Bronchial epithelial cell (primary cell): ENCODE measurements at regions not wholly inside any gene's neighbourhood (a gene's known extent, or its start where the extent isn't known, plus 50 kb on each side); places are given as distances from the start of the nearest gene placed in this dataset.
A peak's percentile ranks its signal among the peaks of the same experiment; 100 is the strongest.

Experiments
- DNase-seq: peaks from one replicate; pipeline ENCODE4 v3.0.0-alpha.2; 2010; ENCODE audit warnings: low read depth
- FAIRE-seq: peaks from 2 replicates; lab custom pipeline; 2011; peaks lifted over from hg19 to GRCh38; lab: Jason Lieb, UNC
- H3K27me3 ChIP-seq: 2 replicates; pipeline ENCODE4 v1.5.1; 2011; ENCODE audit warnings: low read length; ENCODE audit not compliant: control insufficient read depth, insufficient read depth
- H3K36me3 ChIP-seq: 2 replicates; pipeline ENCODE4 v1.5.1; 2011; ENCODE audit warnings: low read length; ENCODE audit not compliant: control insufficient read depth, insufficient read depth
- H3K4me3 ChIP-seq: 2 replicates; pipeline ENCODE4 v1.5.1; 2011; ENCODE audit warnings: mild to moderate bottlenecking, low read depth, low read length, control low read depth
- CTCF ChIP-seq: IDR thresholded peaks from 2 replicates; pipeline ENCODE4 v1.5.1; 2011; ENCODE audit warnings: mild to moderate bottlenecking, moderate library complexity, low read length, control low read depth, inconsistent platforms; ENCODE audit not compliant: insufficient read depth, severe bottlenecking

GRCh38 chr10:3510741-3511140, 274.3 kb downstream of the KLF6 start:
- FAIRE-seq: no peak

GRCh38 chr10:3509355-3509754, 275.7 kb downstream of the KLF6 start:
- no peak for FAIRE-seq
- Histone ChIP-seq H3K4me3 (no peak overlapping the region), H3K27me3 (no peaks in the 10 kb centered on the region), H3K36me3 (no peaks in the 10 kb centered on the region)
- DNase-seq: no peak
- no peak for TF ChIP-seq CTCF

More at GRCh38 chr10:3510741-3511140, 274.3 kb downstream of the KLF6 start:
- no peak for DNase-seq
- TF ChIP-seq CTCF: no peak
- no peak overlapping the region for H3K4me3 ChIP-seq
- H3K27me3 ChIP-seq: no peaks in the 10 kb centered on the region
- no peaks in the 10 kb centered on the region for H3K36me3 ChIP-seq

GRCh38 chr10:3503299-3503698, 281.7 kb downstream of the KLF6 start:
- H3K36me3 ChIP-seq: no peaks in the 10 kb centered on the region
- no peak for FAIRE-seq
- no peaks in the 10 kb centered on the region for H3K27me3 ChIP-seq
- no peak for TF ChIP-seq CTCF
- no peak overlapping the region for H3K4me3 ChIP-seq
- DNase-seq: no peak

- no peak for FAIRE-seq
- no peak for TF ChIP-seq CTCF
- H3K36me3 ChIP-seq: no peaks in the 10 kb centered on the region
Observed at GRCh38 chr10:3502673-3503072, 282.3 kb downstream of the KLF6 start.

GRCh38 chr10:3500408-3500856, 284.6 kb downstream of the KLF6 start:
- TF ChIP-seq CTCF: no peak
- H3K4me3 ChIP-seq: no peak overlapping the region
- peak; percentile 55 for FAIRE-seq
- H3K27me3 ChIP-seq: no peaks in the 10 kb centered on the region
- peak; percentile 72 for DNase-seq
- no peaks in the 10 kb centered on the region for H3K36me3 ChIP-seq

More at GRCh38 chr10:3502673-3503072, 282.3 kb downstream of the KLF6 start:
- DNase-seq: peak; percentile 32
- H3K4me3 ChIP-seq: no peak overlapping the region
- no peaks in the 10 kb centered on the region for H3K27me3 ChIP-seq

- no peak for FAIRE-seq
Observed at GRCh38 chr10:3499120-3499519, 285.9 kb downstream of the KLF6 start.

More at GRCh38 chr10:3499120-3499519, 285.9 kb downstream of the KLF6 start:
- Histone ChIP-seq H3K4me3 (no peak overlapping the region), H3K27me3 (no peaks in the 10 kb centered on the region), H3K36me3 (no peaks in the 10 kb centered on the region)
- peak; percentile 66 for DNase-seq
- no peak for TF ChIP-seq CTCF
